NT2/D1 (cell line): ENCODE measurements at regions not wholly inside any gene's neighbourhood (a gene's known extent, or its start where the extent isn't known, plus 50 kb on each side); places are given as distances from the start of the nearest gene placed in this dataset.

Experiments
- SUZ12 ChIP-seq: IDR thresholded peaks from 2 replicates; pipeline ENCODE4 v1.6.1; 2011; ENCODE audit not compliant: insufficient read length, insufficient read depth; ENCODE audit errors: extremely low read depth
- YY1 ChIP-seq: IDR thresholded peaks from 2 replicates; pipeline ENCODE4 v1.6.1; 2011; ENCODE audit not compliant: insufficient read length, insufficient read depth

GRCh38 chr2:151111599-151112278 lies 149.9 kb downstream of the RBM43 start:
- no peak for TF ChIP-seq YY1
- no peak for TF ChIP-seq SUZ12
